A673 (cell line): ENCODE measurements at regions not wholly inside any gene's neighbourhood (a gene's known extent, or its start where the extent isn't known, plus 50 kb on each side); places are given as distances from the start of the nearest gene placed in this dataset.

ENCODE experiments used
- EZH2 ChIP-seq: fragments of 200-600 bp; sonication (generic); IDR thresholded peaks from 2 replicates; pipeline ENCODE4 v1.6.1; 2017; ENCODE audit warnings: borderline replicate concordance, low read depth, mild to moderate bottlenecking, mixed read lengths, antibody characterized with exemption, low read length; ENCODE audit not compliant: poor library complexity, severe bottlenecking
- TF ChIP-seq, protein P1 (sequence below): fragments of 300-800, 200-600 bp; sonication (generic); conservative IDR thresholded peaks from 2 replicates; pipeline ENCODE4 v1.5.1; 2017; ENCODE audit warnings: low read depth, mild to moderate bottlenecking, antibody characterized with exemption, low read length, moderate library complexity, mixed read lengths

DNA sequence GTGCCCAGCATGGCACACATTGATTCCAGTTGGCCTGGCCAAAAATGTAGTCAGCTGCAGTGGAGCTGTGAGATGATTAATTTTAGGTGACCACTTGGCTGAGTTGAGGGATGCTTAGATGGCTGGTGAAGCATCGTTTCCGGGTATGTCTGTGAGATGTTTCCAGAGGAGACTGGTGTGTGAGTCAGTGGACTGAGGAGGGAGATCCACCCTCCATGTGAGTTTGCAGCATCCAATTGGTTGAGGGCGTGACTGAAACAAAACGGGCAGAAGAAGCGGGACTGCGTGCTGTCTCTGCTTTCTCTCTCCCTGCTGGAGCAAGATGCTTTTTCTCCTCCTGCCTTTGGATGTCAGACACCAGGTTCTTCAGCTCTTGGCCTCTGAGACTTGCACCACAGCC, 68.2 kb upstream of the DSCAM start:
- TF ChIP-seq, protein P1, sequence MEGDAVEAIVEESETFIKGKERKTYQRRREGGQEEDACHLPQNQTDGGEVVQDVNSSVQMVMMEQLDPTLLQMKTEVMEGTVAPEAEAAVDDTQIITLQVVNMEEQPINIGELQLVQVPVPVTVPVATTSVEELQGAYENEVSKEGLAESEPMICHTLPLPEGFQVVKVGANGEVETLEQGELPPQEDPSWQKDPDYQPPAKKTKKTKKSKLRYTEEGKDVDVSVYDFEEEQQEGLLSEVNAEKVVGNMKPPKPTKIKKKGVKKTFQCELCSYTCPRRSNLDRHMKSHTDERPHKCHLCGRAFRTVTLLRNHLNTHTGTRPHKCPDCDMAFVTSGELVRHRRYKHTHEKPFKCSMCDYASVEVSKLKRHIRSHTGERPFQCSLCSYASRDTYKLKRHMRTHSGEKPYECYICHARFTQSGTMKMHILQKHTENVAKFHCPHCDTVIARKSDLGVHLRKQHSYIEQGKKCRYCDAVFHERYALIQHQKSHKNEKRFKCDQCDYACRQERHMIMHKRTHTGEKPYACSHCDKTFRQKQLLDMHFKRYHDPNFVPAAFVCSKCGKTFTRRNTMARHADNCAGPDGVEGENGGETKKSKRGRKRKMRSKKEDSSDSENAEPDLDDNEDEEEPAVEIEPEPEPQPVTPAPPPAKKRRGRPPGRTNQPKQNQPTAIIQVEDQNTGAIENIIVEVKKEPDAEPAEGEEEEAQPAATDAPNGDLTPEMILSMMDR = no peak
- no peak for TF ChIP-seq EZH2
